Memory B cell (primary cell): ENCODE measurements at regions not wholly inside any gene's neighbourhood (a gene's known extent, or its start where the extent isn't known, plus 50 kb on each side); places are given as distances from the start of the nearest gene placed in this dataset.
"Not testable (repeated sequence)": the region's sequence is repeated elsewhere in the genome, so short reads cannot be mapped to it uniquely, and the experiment has no call there.

ENCODE experiments used
- ATAC-seq: fragments of 150-1000 bp; cut with Tn5 transposase; 2 replicates; pipeline ENCODE4 v1.10.0; 2021; ENCODE audit warnings: low read depth, mild to moderate bottlenecking, moderate library complexity
- DNase-seq, 2 donors: peaks; one replicate each; pipeline ENCODE4 v3.0.0; 2022; ENCODE audit warnings: low spot score in 2 of 2
- H3K27ac Mint-ChIP-seq: one replicate; pipeline ENCODE4 v1.8.0; 2022; ENCODE audit warnings: mild to moderate bottlenecking, moderate library complexity, mixed read lengths
- H3K27me3 Mint-ChIP-seq: one replicate; pipeline ENCODE4 v1.8.0; 2022; ENCODE audit warnings: mixed read lengths
- H3K36me3 Mint-ChIP-seq: one replicate; pipeline ENCODE4 v1.8.0; 2022; ENCODE audit warnings: mild to moderate bottlenecking, mixed read lengths
- H3K4me1 Mint-ChIP-seq: one replicate; pipeline ENCODE4 v1.8.0; 2022; ENCODE audit warnings: mixed read lengths
- H3K4me3 Mint-ChIP-seq: one replicate; pipeline ENCODE4 v1.8.0; 2022; ENCODE audit warnings: mild to moderate bottlenecking, moderate library complexity, mixed read lengths
- H3K9me3 Mint-ChIP-seq: one replicate; pipeline ENCODE4 v1.8.0; 2022; ENCODE audit warnings: mixed read lengths

DNA sequence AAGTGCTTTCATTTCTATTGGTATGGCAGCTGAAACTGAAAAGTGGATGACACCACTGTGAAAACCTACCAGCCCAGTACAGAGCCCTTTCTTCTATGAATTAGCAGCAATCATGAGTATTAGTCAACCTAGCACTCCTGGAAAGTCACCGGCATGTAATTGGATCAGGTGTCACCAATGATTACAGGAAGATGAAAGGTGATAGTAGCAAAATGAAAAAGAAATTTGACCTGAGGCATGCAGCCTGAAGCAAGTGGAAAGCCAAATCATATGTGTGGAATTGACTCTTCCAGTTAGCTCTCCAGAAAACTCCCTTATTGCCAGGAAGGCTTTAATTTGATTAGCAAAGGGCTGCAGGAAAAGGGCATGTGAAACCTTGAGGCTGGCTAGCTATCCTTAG is 81.2 kb upstream of the NAA35 start:
- no peaks in the 10 kb centered on the region for H3K9me3 Mint-ChIP-seq
- H3K27me3 Mint-ChIP-seq = no peaks in the 10 kb centered on the region
- no peak for ATAC-seq
- H3K36me3 Mint-ChIP-seq = peaks cover 23% of the 10 kb centered on the region
- H3K4me1 Mint-ChIP-seq = no peaks in the 10 kb centered on the region
- H3K27ac Mint-ChIP-seq = no peak overlapping the region
- no peak overlapping the region for H3K4me3 Mint-ChIP-seq
- no peak for DNase-seq

DNA sequence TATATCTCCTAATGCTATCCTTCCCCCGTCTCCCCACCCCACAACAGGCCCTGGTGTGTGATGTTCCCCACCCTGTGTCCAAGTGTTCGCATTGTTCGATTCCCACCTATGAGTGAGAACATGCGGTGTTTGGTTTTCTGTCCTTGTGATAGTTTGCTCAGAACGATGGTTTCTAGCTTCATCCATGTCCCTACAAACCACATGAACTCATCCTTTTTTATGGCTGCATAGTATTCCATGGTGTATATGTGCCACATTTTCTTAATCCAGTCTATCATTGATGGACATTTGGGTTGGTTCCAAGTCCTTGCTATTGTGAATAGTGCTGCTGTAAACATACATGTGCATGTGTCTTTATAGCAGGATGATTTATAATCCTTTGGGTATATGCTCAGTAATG is 79.1 kb upstream of the NAA35 start:
- H3K27me3 Mint-ChIP-seq, ATAC-seq, H3K9me3 Mint-ChIP-seq, H3K4me1 Mint-ChIP-seq, H3K4me3 Mint-ChIP-seq, H3K27ac Mint-ChIP-seq, DNase-seq: not testable (repeated sequence)
- H3K36me3 Mint-ChIP-seq = peaks cover 24% of the 10 kb centered on the region

DNA sequence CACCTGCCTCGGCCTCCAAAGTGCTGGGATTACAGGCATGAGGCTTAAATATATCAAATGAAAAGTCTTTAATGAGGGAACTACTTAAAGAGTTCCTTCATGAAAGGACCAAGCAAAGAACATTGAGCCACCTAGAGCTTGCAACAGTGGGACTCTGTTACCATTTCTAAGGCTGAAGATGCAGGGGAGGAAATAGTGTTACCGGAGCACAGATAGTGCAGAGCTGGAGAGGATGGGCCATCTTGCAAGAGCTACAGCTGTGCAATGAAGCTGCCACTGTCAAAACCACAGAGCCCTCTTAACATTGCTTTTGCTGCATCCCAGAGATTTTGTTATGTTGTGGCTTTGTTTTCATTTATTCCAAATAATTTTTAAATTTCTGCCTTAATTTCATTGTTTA is 77.1 kb upstream of the NAA35 start:
- DNase-seq (no peak), ATAC-seq (no peak)
- H3K27me3 Mint-ChIP-seq = no peaks in the 10 kb centered on the region
- peaks cover 22% of the 10 kb centered on the region for H3K36me3 Mint-ChIP-seq
- no peaks in the 10 kb centered on the region for H3K4me1 Mint-ChIP-seq
- H3K9me3 Mint-ChIP-seq = peaks cover 2% of the 10 kb centered on the region
- no peak overlapping the region for H3K27ac Mint-ChIP-seq
- H3K4me3 Mint-ChIP-seq = no peak overlapping the region

DNA sequence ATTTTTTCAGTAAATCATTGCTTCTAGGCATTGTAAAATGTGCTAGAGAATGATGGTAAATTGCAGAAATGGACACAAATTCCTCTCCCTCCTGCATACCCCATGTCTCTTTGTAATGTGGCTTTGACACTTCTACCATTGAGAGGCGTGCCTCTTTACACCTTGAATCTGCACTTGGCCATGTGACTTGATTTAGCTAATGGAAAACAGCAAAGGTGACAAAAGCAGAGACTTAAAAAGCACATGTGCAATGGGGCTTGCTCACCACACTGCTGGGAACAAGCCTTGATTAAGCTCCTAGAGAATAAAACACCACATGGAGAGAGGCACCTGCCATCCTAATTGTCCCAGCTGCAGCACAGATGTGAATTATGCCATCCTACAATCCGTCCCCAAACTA is 69.9 kb upstream of the NAA35 start:
- no peak for DNase-seq
- Mint-ChIP-seq H3K4me1 (peaks cover 4% of the 10 kb centered on the region), H3K36me3 (no peaks in the 10 kb centered on the region), H3K9me3 (no peaks in the 10 kb centered on the region), H3K4me3 (no peak overlapping the region), H3K27me3 (no peaks in the 10 kb centered on the region), H3K27ac (no peak overlapping the region)
- ATAC-seq = no peak

DNA sequence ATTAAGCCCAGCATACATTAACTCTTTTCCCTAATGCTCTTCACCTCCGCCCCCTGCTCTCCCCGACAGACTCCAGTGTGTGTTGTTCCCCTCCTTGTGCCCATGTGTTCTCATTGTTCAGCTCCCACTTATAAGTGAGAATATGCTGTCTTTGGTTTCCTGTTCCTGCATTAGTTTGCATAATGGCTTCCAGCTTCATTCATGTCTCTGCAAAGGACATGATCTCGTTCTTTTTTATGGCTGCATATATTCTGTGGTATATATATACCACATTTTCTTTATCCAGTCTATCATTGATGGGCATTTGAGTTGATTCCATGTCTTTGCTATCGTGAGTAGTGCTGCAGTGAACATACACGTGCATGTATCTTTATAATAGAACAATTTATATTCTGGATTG is 69.3 kb upstream of the NAA35 start:
- not testable (repeated sequence) for ATAC-seq, H3K27ac Mint-ChIP-seq, H3K9me3 Mint-ChIP-seq, H3K27me3 Mint-ChIP-seq, H3K36me3 Mint-ChIP-seq, H3K4me3 Mint-ChIP-seq, DNase-seq, H3K4me1 Mint-ChIP-seq

DNA sequence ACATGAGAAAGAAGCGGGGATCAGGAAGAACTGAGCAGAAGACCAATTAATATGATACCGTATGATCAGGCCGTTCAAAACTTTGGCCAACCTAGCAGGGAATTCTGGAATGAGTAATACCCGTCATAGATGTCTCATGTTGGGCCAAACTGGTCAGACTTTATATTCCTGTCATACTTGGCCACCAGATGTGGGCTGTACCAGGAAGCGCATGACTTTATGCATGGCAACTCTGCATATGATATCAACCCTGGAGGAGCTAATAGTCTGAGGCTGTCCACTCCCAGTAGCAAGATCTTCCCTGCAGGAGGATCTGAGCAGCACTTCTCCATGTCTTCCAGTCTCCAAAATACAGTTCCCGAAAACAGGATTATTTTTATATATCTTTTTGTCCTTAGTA is 68.5 kb upstream of the NAA35 start:
- Mint-ChIP-seq H3K4me3 (no peak overlapping the region), H3K4me1 (peaks cover 4% of the 10 kb centered on the region), H3K27ac (no peak overlapping the region), H3K27me3 (no peaks in the 10 kb centered on the region), H3K36me3 (no peaks in the 10 kb centered on the region), H3K9me3 (no peaks in the 10 kb centered on the region)
- DNase-seq (no peak), ATAC-seq (no peak)

DNA sequence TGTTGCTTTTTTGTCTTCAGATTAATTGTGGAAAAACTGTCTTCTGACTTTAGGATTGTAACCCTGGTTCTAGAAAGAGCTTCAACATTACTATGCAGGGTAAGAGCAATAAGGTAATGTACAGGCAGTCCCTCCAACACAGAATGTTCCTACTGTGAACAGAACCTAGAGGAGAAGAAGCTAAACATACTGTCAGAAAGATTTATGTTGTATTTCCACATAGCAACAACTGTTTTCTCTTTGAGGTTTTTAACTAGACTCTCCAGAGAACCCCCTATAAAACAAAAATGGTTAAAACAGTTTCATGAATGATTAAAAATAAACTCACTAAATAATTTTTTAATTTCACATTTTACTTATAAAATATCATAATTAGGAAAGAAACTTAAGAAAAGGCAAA is 64.3 kb upstream of the NAA35 start:
- Mint-ChIP-seq H3K36me3 (peaks cover 3% of the 10 kb centered on the region), H3K27ac (no peak overlapping the region), H3K27me3 (no peaks in the 10 kb centered on the region), H3K9me3 (no peaks in the 10 kb centered on the region), H3K4me1 (peaks cover 2% of the 10 kb centered on the region), H3K4me3 (no peak overlapping the region)
- ATAC-seq (no peak), DNase-seq (no peak)

DNA sequence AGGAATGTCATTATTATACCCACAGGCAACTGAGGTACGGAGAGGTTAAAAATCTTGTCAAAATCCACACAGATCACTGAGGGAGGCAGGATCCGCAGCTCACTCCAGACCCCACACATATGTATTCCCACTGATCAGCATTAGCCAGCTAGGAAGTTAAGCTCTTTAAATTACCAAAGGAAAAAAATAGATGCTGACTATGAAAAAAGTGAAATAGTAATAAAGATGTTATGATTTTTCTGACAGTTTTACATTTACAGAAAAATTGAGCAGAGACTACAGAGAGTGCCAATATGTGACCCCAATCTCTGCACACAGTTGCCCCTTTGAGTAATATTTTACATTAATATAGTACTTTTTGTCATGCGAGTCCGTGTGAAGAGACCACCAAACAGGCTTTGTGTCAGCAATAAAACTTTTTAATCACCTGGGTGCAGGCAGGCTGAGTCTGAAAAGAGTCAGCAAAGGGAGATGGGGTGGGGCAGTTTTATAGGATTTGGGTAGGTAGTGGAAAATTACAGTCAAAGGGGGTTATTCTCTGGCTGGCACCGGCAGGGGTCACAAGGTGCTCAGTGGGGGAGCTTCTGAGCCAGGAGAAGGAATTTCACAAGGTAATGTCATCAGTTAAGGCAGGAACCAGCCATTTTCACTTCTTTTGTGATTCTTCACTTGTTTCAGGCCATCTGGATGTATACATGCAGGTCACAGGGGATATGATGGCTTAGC is 61.9 kb upstream of the NAA35 start:
- not testable (repeated sequence) for H3K4me3 Mint-ChIP-seq, H3K4me1 Mint-ChIP-seq, H3K9me3 Mint-ChIP-seq, DNase-seq, ATAC-seq, H3K27me3 Mint-ChIP-seq, H3K27ac Mint-ChIP-seq
- peaks cover 22% of the 10 kb centered on the region for H3K36me3 Mint-ChIP-seq

DNA sequence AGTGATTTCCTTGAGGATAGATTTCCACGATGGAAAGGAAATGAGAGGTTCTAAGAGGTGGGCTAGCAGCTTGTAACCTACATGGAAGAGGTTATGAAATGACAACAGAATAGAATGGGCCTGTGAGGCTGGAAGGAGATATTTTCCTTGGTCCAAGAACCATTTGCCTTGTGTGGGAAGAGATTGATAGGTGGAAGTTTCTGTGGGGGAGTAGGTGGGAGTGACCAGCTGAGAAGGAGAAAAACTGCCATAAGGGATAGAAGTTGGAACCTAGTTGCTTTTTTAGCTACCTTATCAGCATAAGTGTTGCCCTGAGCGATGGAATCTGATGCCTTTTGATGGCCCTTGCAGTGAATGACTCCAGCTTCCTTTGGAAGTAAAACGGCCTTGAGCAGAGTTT is 60.4 kb upstream of the NAA35 start:
- H3K36me3 Mint-ChIP-seq = peaks cover 28% of the 10 kb centered on the region
- H3K4me3 Mint-ChIP-seq, ATAC-seq, H3K27me3 Mint-ChIP-seq, H3K9me3 Mint-ChIP-seq, H3K4me1 Mint-ChIP-seq, H3K27ac Mint-ChIP-seq, DNase-seq: not testable (repeated sequence)

DNA sequence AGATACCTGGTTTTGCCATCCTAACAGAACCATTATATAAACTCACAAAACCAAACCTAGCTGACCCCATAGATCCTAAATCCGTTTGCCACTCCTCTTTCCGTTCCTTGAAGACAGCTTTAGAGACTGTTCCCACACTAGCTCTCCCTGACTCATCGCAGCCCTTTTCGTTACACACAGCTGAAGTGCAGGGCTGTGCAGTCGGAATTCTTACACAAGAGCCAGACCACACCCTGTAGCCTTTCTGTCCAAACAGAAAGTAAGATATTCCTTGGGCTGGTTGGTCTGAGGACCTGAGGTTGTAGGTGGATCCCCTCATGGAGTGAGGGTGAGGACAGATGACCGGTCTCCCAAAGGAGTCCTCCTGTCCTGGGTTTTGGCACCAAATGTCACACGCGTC is 56.7 kb upstream of the NAA35 start:
- Mint-ChIP-seq H3K4me1 (no peaks in the 10 kb centered on the region), H3K36me3 (peaks cover 31% of the 10 kb centered on the region), H3K27me3 (no peaks in the 10 kb centered on the region), H3K27ac (no peak overlapping the region), H3K4me3 (no peak overlapping the region), H3K9me3 (peaks cover 8% of the 10 kb centered on the region)
- ATAC-seq (no peak), DNase-seq (no peak)

DNA sequence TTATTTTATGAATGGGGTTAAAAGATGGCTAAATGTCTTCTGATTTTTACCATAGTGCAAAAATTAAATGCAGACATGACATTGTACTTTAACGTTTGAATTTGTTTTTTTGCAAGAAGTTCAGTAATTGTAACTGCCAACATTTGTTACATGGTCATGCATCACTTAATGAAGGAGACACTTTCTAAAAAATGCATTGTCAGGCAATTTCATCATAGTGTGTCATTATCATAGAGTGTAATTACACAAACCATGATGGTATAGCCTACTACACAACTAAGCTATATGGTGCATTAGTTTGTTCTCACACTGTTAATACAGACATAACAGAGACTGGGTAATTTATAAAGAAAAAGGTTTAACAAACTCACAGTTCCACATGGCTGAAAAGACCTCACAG is 50.0 kb upstream of the NAA35 start:
- DNase-seq (no peak), ATAC-seq (no peak)
- Mint-ChIP-seq H3K4me3 (no peak overlapping the region), H3K27ac (no peak overlapping the region), H3K36me3 (peaks cover 11% of the 10 kb centered on the region), H3K4me1 (peaks cover 2% of the 10 kb centered on the region), H3K9me3 (peaks cover 4% of the 10 kb centered on the region), H3K27me3 (peaks cover 1% of the 10 kb centered on the region)
